SIG-M5 (cell line): ENCODE measurements at regions not wholly inside any gene's neighbourhood (a gene's known extent, or its start where the extent isn't known, plus 50 kb on each side); places are given as distances from the start of the nearest gene placed in this dataset.
"Not testable (repeated sequence)": the region's sequence is repeated elsewhere in the genome, so short reads cannot be mapped to it uniquely, and the experiment has no call there.

Source experiments
- DNase-seq: peaks from one replicate; lab custom pipeline; 2025; lab: John Stamatoyannopoulos, UW

GRCh38 chr1:245026247-245026646 lies 128.5 kb upstream of the KIF26B start:
- DNase-seq = no peak

GRCh38 chr1:245025525-245025924 lies 129.3 kb upstream of the KIF26B start:
- DNase-seq = no peak

GRCh38 chr1:245023222-245023621 lies 131.6 kb upstream of the KIF26B start:
- no peak for DNase-seq

- DNase-seq = no peak
Measured at GRCh38 chr1:245019910-245020486, 134.8 kb upstream of the KIF26B start.

- no peak for DNase-seq
Measured at GRCh38 chr1:245016700-245017099, 138.1 kb upstream of the KIF26B start.

GRCh38 chr1:245015031-245015430 lies 139.8 kb upstream of the KIF26B start:
- DNase-seq = no peak

- no peak for DNase-seq
Measured at GRCh38 chr1:245014247-245015029, 140.3 kb upstream of the KIF26B start.

- no peak for DNase-seq
Measured at GRCh38 chr1:245010018-245010614, 144.7 kb upstream of the KIF26B start.

- DNase-seq = no peak
Measured at GRCh38 chr1:245008761-245009160, 144.4 kb upstream of the HNRNPU start.

- no peak for DNase-seq
Measured at GRCh38 chr1:245007852-245008251, 143.5 kb upstream of the HNRNPU start.

- DNase-seq = no peak
Measured at GRCh38 chr1:245003246-245003645, 138.9 kb upstream of the HNRNPU start.

- no peak for DNase-seq
Measured at GRCh38 chr1:245001252-245001651, 136.9 kb upstream of the HNRNPU start.

- no peak for DNase-seq
Measured at GRCh38 chr1:245000872-245001188, 136.5 kb upstream of the HNRNPU start.

GRCh38 chr1:244999644-245000043 lies 135.3 kb upstream of the HNRNPU start:
- not testable (repeated sequence) for DNase-seq

GRCh38 chr1:244998717-244999346 lies 134.5 kb upstream of the HNRNPU start:
- no peak for DNase-seq

GRCh38 chr1:244995602-244996400 lies 131.5 kb upstream of the HNRNPU start:
- DNase-seq = no peak

GRCh38 chr1:244992833-244993232 lies 128.5 kb upstream of the HNRNPU start:
- no peak for DNase-seq

GRCh38 chr1:244989813-244990212 lies 125.5 kb upstream of the HNRNPU start:
- no peak for DNase-seq

- no peak for DNase-seq
Measured at GRCh38 chr1:244988521-244988920, 124.2 kb upstream of the HNRNPU start.

- DNase-seq = no peak
Measured at GRCh38 chr1:244980605-244981004, 116.3 kb upstream of the HNRNPU start.

- no peak for DNase-seq
Measured at GRCh38 chr1:244974550-244974949, 110.2 kb upstream of the HNRNPU start.

- no peak for DNase-seq
Measured at GRCh38 chr1:244974106-244974505, 109.8 kb upstream of the HNRNPU start.
